H1 (cell line): ENCODE measurements at regions not wholly inside any gene's neighbourhood (a gene's known extent, or its start where the extent isn't known, plus 50 kb on each side); places are given as distances from the start of the nearest gene placed in this dataset.

Source experiments
- CTCF ChIA-PET: fragments of 300-600 bp; sonication (Branson Sonifier 250); formaldehyde crosslinking; loops from one replicate; lab custom pipeline; 2021; ENCODE audit not compliant: partially characterized antibody; lab: Charles Lee
- POLR2A ChIA-PET: fragments of 300-600 bp; sonication (Branson Sonifier 250); formaldehyde crosslinking; loops from one replicate; lab custom pipeline; 2021; ENCODE audit warnings: inconsistent platforms; ENCODE audit not compliant: partially characterized antibody; lab: Charles Lee
- DNase-seq, 2 experiments: peaks; one replicate each; pipeline versions ENCODE4 v3.0.0 to v3.0.0-alpha.2; 2010 to 2022; ENCODE audit warnings: low spot score in 2 of 2, low read depth in 1 of 2, mixed read lengths in 1 of 2
- FAIRE-seq: peaks from 2 replicates; lab custom pipeline; 2011; peaks lifted over from hg19 to GRCh38; lab: Jason Lieb, UNC
- H2AFZ ChIP-seq: 2 replicates; pipeline ENCODE4 v1.8.1; 2012; ENCODE audit warnings: low read length, inconsistent platforms
- H2AK5ac ChIP-seq: 2 replicates; pipeline ENCODE4 v1.6.1; 2013; ENCODE audit warnings: low read depth, low read length
- H2BK120ac ChIP-seq: replicated peaks from 2 replicates; pipeline ENCODE3; 2013; ENCODE audit warnings: low read depth, low read length, inconsistent platforms
- H2BK12ac ChIP-seq: 2 replicates; pipeline ENCODE4 v1.6.1; 2013; ENCODE audit warnings: low read depth, low read length
- H2BK15ac ChIP-seq: 2 replicates; pipeline ENCODE4 v1.6.1; 2013; ENCODE audit warnings: low read length
- H2BK20ac ChIP-seq: 2 replicates; pipeline ENCODE4 v1.6.1; 2013; ENCODE audit warnings: low read length
- H2BK5ac ChIP-seq: 2 replicates; pipeline ENCODE4 v1.6.1; 2013; ENCODE audit warnings: low read depth, low read length
- H3K14ac ChIP-seq: 2 replicates; pipeline ENCODE4 v1.6.1; 2013; ENCODE audit warnings: inconsistent platforms; ENCODE audit not compliant: insufficient read length
- H3K18ac ChIP-seq: 2 replicates; pipeline ENCODE4 v1.6.1; 2013; ENCODE audit warnings: low read length; ENCODE audit errors: extremely low read depth
- H3K23ac ChIP-seq: 2 replicates; pipeline ENCODE4 v1.6.1; 2013; ENCODE audit warnings: inconsistent platforms; ENCODE audit not compliant: insufficient read length
- H3K23me2 ChIP-seq: 2 replicates; pipeline ENCODE4 v1.6.1; 2013; ENCODE audit warnings: low read depth, low read length
- H3K27ac ChIP-seq: 2 replicates; pipeline ENCODE4 v1.6.1; 2011; ENCODE audit warnings: low read depth, low read length, inconsistent platforms
- H3K27me3 ChIP-seq, 4 experiments: replicated peaks in 1 of 4; 1 replicate in 1 of 4; 2 replicates in 3 of 4; pipeline versions ENCODE4 v1.6.1 to v1.8.1; 2011 to 2013; ENCODE audit warnings: low read length in 3 of 4, mild to moderate bottlenecking in 3 of 4, inconsistent platforms in 2 of 4, mixed read lengths in 2 of 4, moderate library complexity in 1 of 4; ENCODE audit not compliant: control insufficient read depth in 3 of 4, insufficient read depth in 3 of 4; ENCODE audit errors: extremely low read depth in 1 of 4
- H3K36me3 ChIP-seq, 4 experiments: 2 replicates each; pipeline versions ENCODE4 v1.6.1 to v1.8.1; 2011 to 2013; ENCODE audit warnings: mild to moderate bottlenecking in 4 of 4, low read length in 3 of 4, moderate library complexity in 2 of 4, control low read depth in 1 of 4, inconsistent platforms in 1 of 4; ENCODE audit not compliant: insufficient read depth in 4 of 4, control insufficient read depth in 2 of 4
- H3K4ac ChIP-seq: replicated peaks from 2 replicates; pipeline ENCODE3; 2013; ENCODE audit warnings: low read length, low read depth, mixed read lengths, inconsistent platforms; ENCODE audit not compliant: insufficient read length
- H3K4me1 ChIP-seq, 4 experiments: replicated peaks in 1 of 4; 1 replicate in 1 of 4; 2 replicates in 3 of 4; pipeline versions ENCODE4 v1.6.1 to v1.8.1; 2011 to 2013; ENCODE audit warnings: low read length in 3 of 4, inconsistent platforms in 2 of 4, mixed read lengths in 1 of 4; ENCODE audit not compliant: insufficient read depth in 4 of 4, control insufficient read depth in 3 of 4
- H3K4me2 ChIP-seq, 2 experiments: 2 replicates each; pipeline versions ENCODE4 v1.6.1 to v1.8.1; 2011 to 2013; ENCODE audit warnings: low read depth in 2 of 2, low read length in 2 of 2, control low read depth in 1 of 2, inconsistent platforms in 1 of 2, mild to moderate bottlenecking in 1 of 2; ENCODE audit not compliant: insufficient read depth in 1 of 2
- H3K4me3 ChIP-seq, 4 experiments: fragments of 200-600, 300-600 bp in 1 of 4; sonication (generic), shearing (Covaris generic), sonication (Bioruptor Twin) in 1 of 4; 2 replicates each; pipeline versions ENCODE4 v1.5.1 to v1.8.1; 2011 to 2016; ENCODE audit warnings: low read length in 4 of 4, low read depth in 3 of 4, control low read depth in 2 of 4, inconsistent platforms in 2 of 4, mild to moderate bottlenecking in 2 of 4, mixed read lengths in 1 of 4, moderate library complexity in 1 of 4; ENCODE audit not compliant: insufficient read depth in 2 of 4; ENCODE audit errors: extremely low read depth in 1 of 4
- H3K56ac ChIP-seq: replicated peaks from 2 replicates; pipeline ENCODE3; 2013; ENCODE audit warnings: low read depth, mild to moderate bottlenecking, mixed read lengths, low read length, inconsistent platforms; ENCODE audit not compliant: insufficient read length
- H3K79me1 ChIP-seq: 2 replicates; pipeline ENCODE4 v1.6.1; 2013; ENCODE audit warnings: low read depth, low read length, control low read depth
- H3K79me2 ChIP-seq, 2 experiments: 2 replicates each; pipeline versions ENCODE4 v1.6.1 to v1.8.1; 2012 to 2013; ENCODE audit warnings: low read length in 2 of 2, mild to moderate bottlenecking in 2 of 2, inconsistent platforms in 1 of 2; ENCODE audit not compliant: insufficient read depth in 2 of 2, control insufficient read depth in 1 of 2
- H3K9ac ChIP-seq, 4 experiments: replicated peaks in 1 of 4; 1 replicate in 1 of 4; 2 replicates in 3 of 4; pipeline versions ENCODE4 v1.6.1 to v1.8.1; 2011 to 2013; ENCODE audit warnings: low read depth in 3 of 4, low read length in 3 of 4, control low read depth in 2 of 4, mild to moderate bottlenecking in 2 of 4, moderate library complexity in 2 of 4, inconsistent platforms in 1 of 4; ENCODE audit errors: extremely low read depth in 1 of 4
- H3K9me3 ChIP-seq, 2 experiments: 2 replicates each; pipeline versions ENCODE4 v1.6.1 to v1.8.1; 2012 to 2013; ENCODE audit warnings: mild to moderate bottlenecking in 2 of 2, moderate library complexity in 2 of 2, control low read depth in 1 of 2, inconsistent platforms in 1 of 2, low read depth in 1 of 2, low read length in 1 of 2, mixed read lengths in 1 of 2; ENCODE audit not compliant: insufficient read depth in 2 of 2
- H4K20me1 ChIP-seq, 2 experiments: replicated peaks in 1 of 2; 2 replicates each; pipeline versions ENCODE3 to v1.8.1; 2011 to 2013; ENCODE audit warnings: inconsistent platforms in 2 of 2, low read length in 2 of 2, mild to moderate bottlenecking in 1 of 2; ENCODE audit not compliant: insufficient read depth in 2 of 2, control insufficient read depth in 1 of 2
- H4K5ac ChIP-seq: 2 replicates; pipeline ENCODE4 v1.6.1; 2013; ENCODE audit warnings: low read length, low read depth, mixed read lengths, inconsistent platforms; ENCODE audit not compliant: insufficient read length
- H4K8ac ChIP-seq: 2 replicates; pipeline ENCODE4 v1.8.0; 2013; ENCODE audit warnings: mild to moderate bottlenecking, moderate library complexity, low read length, inconsistent platforms; ENCODE audit not compliant: insufficient read depth; ENCODE audit errors: extremely low read depth
- H4K91ac ChIP-seq: replicated peaks from 2 replicates; pipeline ENCODE3; 2013; ENCODE audit warnings: low read length, mixed read lengths, inconsistent platforms; ENCODE audit not compliant: insufficient read length
- CBX8 ChIP-seq: fragments of 300-800, 300-1000 bp; sonication (generic); IDR thresholded peaks from 2 replicates; pipeline ENCODE4 v1.7.1; 2016; ENCODE audit warnings: low read depth, low read length, borderline replicate concordance
- CEBPB ChIP-seq: IDR thresholded peaks from 2 replicates; pipeline ENCODE4 v1.6.1; 2012; ENCODE audit warnings: low read depth, low read length
- CTBP2 ChIP-seq: IDR thresholded peaks from 2 replicates; pipeline ENCODE4 v1.7.0; 2011; ENCODE audit warnings: borderline replicate concordance, mild to moderate bottlenecking, moderate library complexity, mixed read lengths, low read length; ENCODE audit not compliant: insufficient read depth, insufficient read length
- E2F6 ChIP-seq: IDR thresholded peaks from 2 replicates; pipeline ENCODE4 v1.6.1; 2012; ENCODE audit warnings: inconsistent platforms
- EGR1 ChIP-seq: IDR thresholded peaks from 2 replicates; pipeline ENCODE4 v1.6.1; 2011; ENCODE audit warnings: low read depth, low read length, borderline replicate concordance
- EP300 ChIP-seq, 2 experiments: IDR thresholded peaks; 1 replicate in 1 of 2; 2 replicates in 1 of 2; pipeline ENCODE4 v1.6.1; 2011 to 2012; ENCODE audit warnings: low read depth in 2 of 2, low read length in 2 of 2, mild to moderate bottlenecking in 2 of 2, borderline replicate concordance in 1 of 2, inconsistent platforms in 1 of 2, moderate library complexity in 1 of 2
- GABPA ChIP-seq: IDR thresholded peaks from 2 replicates; pipeline ENCODE4 v1.6.1; 2011; ENCODE audit warnings: mild to moderate bottlenecking, low read length, moderate library complexity, borderline replicate concordance; ENCODE audit not compliant: insufficient read depth
- HDAC6 ChIP-seq: IDR thresholded peaks from one replicate; pipeline ENCODE4 v1.7.1; 2012; ENCODE audit warnings: low read depth, mild to moderate bottlenecking, inconsistent platforms, low read length, moderate library complexity
- RNF2 ChIP-seq: fragments of 200-900, 300-1000 bp; sonication (generic); IDR thresholded peaks from 2 replicates; pipeline ENCODE4 v1.7.1; 2016; ENCODE audit warnings: borderline replicate concordance, low read depth, mild to moderate bottlenecking, antibody characterized with exemption, low read length; ENCODE audit not compliant: poor library complexity, severe bottlenecking; ENCODE audit errors: missing control alignments
- SIN3A ChIP-seq, 2 experiments: IDR thresholded peaks in 1 of 2; conservative IDR thresholded peaks in 1 of 2; 2 replicates each; pipeline ENCODE4 v1.6.1; 2011 to 2012; ENCODE audit warnings: low read length in 2 of 2, improper control_type of control experiment in 1 of 2, low read depth in 1 of 2, mild to moderate bottlenecking in 1 of 2
- SP2 ChIP-seq: IDR thresholded peaks from 2 replicates; pipeline ENCODE4 v1.6.1; 2012; ENCODE audit warnings: mild to moderate bottlenecking, low read length, inconsistent platforms
- SUZ12 ChIP-seq: fragments of 200-600 bp; sonication (generic); IDR thresholded peaks from 2 replicates; pipeline ENCODE4 v1.6.1; 2012; ENCODE audit warnings: mild to moderate bottlenecking, inconsistent platforms, low read length, moderate library complexity, mixed read lengths
- TEAD4 ChIP-seq: IDR thresholded peaks from 2 replicates; pipeline ENCODE4 v1.6.1; 2012; ENCODE audit warnings: low read depth, low read length, inconsistent platforms, mixed read lengths
- WGBS, 2 experiments: shearing (Covaris generic) in 1 of 2; methylation state at CpG; one replicate each; pipeline versions ENCODE4 v1.1.6 to v1.1.7; 2013 to 2015; ENCODE audit warnings: low lambda C conversion rate in 2 of 2, mixed read lengths in 2 of 2, inconsistent platforms in 1 of 2, low coverage in 1 of 2, missing lambda C conversion rate in 1 of 2; ENCODE audit not compliant: insufficient replicate concordance in 2 of 2, insufficient coverage in 1 of 2, insufficient read length in 1 of 2; ENCODE audit errors: extremely low coverage in 1 of 2, missing lambda C conversion rate in 1 of 2; 5-methylcytosine and 5-hydroxymethylcytosine counted together

GRCh38 chrY:21254476-21254875 is 256.7 kb upstream of the RBMY1B start:
- Histone ChIP-seq H3K4ac (no peak overlapping the region), H3K79me2 (no peaks in the 10 kb centered on the region), H3K4me1 (no peaks in the 10 kb centered on the region), H2BK120ac (no peak overlapping the region), H3K36me3 (no peaks in the 10 kb centered on the region), H3K9ac (no peak overlapping the region), H2BK5ac (no peak overlapping the region), H3K4me2 (no peak overlapping the region), H3K79me1 (no peaks in the 10 kb centered on the region), H2AFZ (no peak overlapping the region), H2BK20ac (no peak overlapping the region), H3K23ac (no peak overlapping the region), H2AK5ac (no peak overlapping the region), H3K56ac (no peak overlapping the region), H3K4me3 (no peak overlapping the region), H2BK15ac (no peak overlapping the region), H3K27ac (no peak overlapping the region), H3K9me3 (peaks cover 2 to 23% of the 10 kb centered on the region in 2 experiments; a peak in 2 of 4 replicates), H3K23me2 (no peaks in the 10 kb centered on the region), H2BK12ac (no peak overlapping the region), H3K14ac (no peak overlapping the region), H3K27me3 (no peaks in the 10 kb centered on the region), H3K18ac (no peak overlapping the region), H4K91ac (no peak overlapping the region), H4K20me1 (no peaks in the 10 kb centered on the region), H4K5ac (no peak overlapping the region), H4K8ac (no peak overlapping the region)
- ChIA-PET CTCF (no interaction called here), POLR2A (no interaction called here)
- FAIRE-seq (no peak), DNase-seq (no peak)
- 65% methylated on average over 2 of the region's 2 CpGs; no CpG with 5 or more reads in 1 of the 2 experiments for WGBS, 2 experiments
- TF ChIP-seq SIN3A (conservative IDR thresholded peaks at IDR 0.05 in 1 of 2, IDR thresholded peaks at IDR 0.05 in 1 of 2; ENCODE audit: low read depth in 1 of 2, low read length in 2 of 2) (no peak), SUZ12 (no peak), EP300 (IDR thresholded peaks at IDR 0.05; ENCODE audit: borderline replicate concordance in 1 of 2, low read depth in 2 of 2, low read length in 2 of 2) (no peak), CTBP2 (no peak), CBX8 (no peak), EGR1 (no peak), GABPA (no peak), TEAD4 (no peak), E2F6 (no peak), SP2 (no peak), CEBPB (no peak), HDAC6 (no peak), RNF2 (no peak)
